WI38 (cell line): ENCODE measurements at regions not wholly inside any gene's neighbourhood (a gene's known extent, or its start where the extent isn't known, plus 50 kb on each side); places are given as distances from the start of the nearest gene placed in this dataset.

Source experiments
- H3K4me3 ChIP-seq: 2 replicates; pipeline ENCODE4 v1.5.1; 2011; ENCODE audit warnings: low read depth, mild to moderate bottlenecking, control low read depth, low read length
- CTCF ChIP-seq: IDR thresholded peaks from 2 replicates; pipeline ENCODE4 v1.5.1; 2012; ENCODE audit warnings: low read depth, mild to moderate bottlenecking, control low read depth, low read length

GRCh38 chr3:35483131-35483530, 156.2 kb upstream of the ARPP21 start:
- no peak overlapping the region for H3K4me3 ChIP-seq
- no peak for TF ChIP-seq CTCF

- no peak overlapping the region for H3K4me3 ChIP-seq
- no peak for TF ChIP-seq CTCF
These were observed 154.3 kb upstream of the ARPP21 start for GRCh38 chr3:35484929-35485530.

GRCh38 chr3:35486295-35486694, 153.0 kb upstream of the ARPP21 start:
- no peak overlapping the region for H3K4me3 ChIP-seq
- TF ChIP-seq CTCF = no peak

GRCh38 chr3:35487376-35487775, 151.9 kb upstream of the ARPP21 start:
- TF ChIP-seq CTCF = no peak
- no peak overlapping the region for H3K4me3 ChIP-seq

- TF ChIP-seq CTCF = no peak
- H3K4me3 ChIP-seq = no peak overlapping the region
These were observed 150.8 kb upstream of the ARPP21 start for GRCh38 chr3:35488526-35488925.

GRCh38 chr3:35492841-35493240, 146.5 kb upstream of the ARPP21 start:
- no peak for TF ChIP-seq CTCF
- H3K4me3 ChIP-seq = no peak overlapping the region

GRCh38 chr3:35498506-35499210, 140.7 kb upstream of the ARPP21 start:
- no peak overlapping the region for H3K4me3 ChIP-seq
- no peak for TF ChIP-seq CTCF
